GM18951 (cell line): ENCODE measurements at regions not wholly inside any gene's neighbourhood (a gene's known extent, or its start where the extent isn't known, plus 50 kb on each side); places are given as distances from the start of the nearest gene placed in this dataset.

Experiments
- POLR2A ChIP-seq: IDR thresholded peaks from 4 replicates; pipeline ENCODE4 v1.6.1; 2011; ENCODE audit warnings: mild to moderate bottlenecking; ENCODE audit not compliant: insufficient read length, insufficient read depth; ENCODE audit errors: extremely low read depth
- in situ Hi-C: fragments of 300-500 bp; cut with MboI; formaldehyde crosslinking; loops from one replicate; pipeline ENCODE4 v1.12.0; 2022; ENCODE audit warnings: low sequenced_read_pairs, mixed read lengths, inconsistent platforms; ENCODE audit not compliant: unreplicated experiment

GRCh38 chr10:64277536-64277935, 756.3 kb downstream of the REEP3 start:
- no peak for TF ChIP-seq POLR2A
- in situ Hi-C loops, result no loop called here

GRCh38 chr10:64283621-64284020, 762.4 kb downstream of the REEP3 start:
- in situ Hi-C loops, result no loop called here

GRCh38 chr10:64286533-64286932, 765.3 kb downstream of the REEP3 start:
- no peak for TF ChIP-seq POLR2A
- in situ Hi-C loops, result no loop called here

More at GRCh38 chr10:64283621-64284020, 762.4 kb downstream of the REEP3 start:
- TF ChIP-seq POLR2A, result no peak

- in situ Hi-C loops, result no loop called here
Observed at GRCh38 chr10:64288404-64288803, 767.2 kb downstream of the REEP3 start.

GRCh38 chr10:64303566-64303965, 782.4 kb downstream of the REEP3 start:
- in situ Hi-C loops, result no loop called here
- TF ChIP-seq POLR2A, result no peak

More at GRCh38 chr10:64288404-64288803, 767.2 kb downstream of the REEP3 start:
- TF ChIP-seq POLR2A, result no peak

- in situ Hi-C loops, result no loop called here
- no peak for TF ChIP-seq POLR2A
Observed at GRCh38 chr10:64306729-64307327, 785.6 kb downstream of the REEP3 start.

GRCh38 chr10:64312876-64313275, 791.7 kb downstream of the REEP3 start:
- TF ChIP-seq POLR2A, result no peak
- in situ Hi-C loops, result no loop called here

- in situ Hi-C loops, result no loop called here
- TF ChIP-seq POLR2A, result no peak
Observed at GRCh38 chr10:64313967-64314366, 792.8 kb downstream of the REEP3 start.

- in situ Hi-C loops, result no loop called here
- no peak for TF ChIP-seq POLR2A
Observed at GRCh38 chr10:64316416-64316815, 795.2 kb downstream of the REEP3 start.

- in situ Hi-C loops, result no loop called here
- no peak for TF ChIP-seq POLR2A
Observed at GRCh38 chr10:64316833-64317232, 795.6 kb downstream of the REEP3 start.

GRCh38 chr10:64320448-64320847, 799.2 kb downstream of the REEP3 start:
- in situ Hi-C loops, result no loop called here
- TF ChIP-seq POLR2A, result no peak

- in situ Hi-C loops, result no loop called here
- TF ChIP-seq POLR2A, result no peak
Observed at GRCh38 chr10:64329510-64329909, 808.3 kb downstream of the REEP3 start.

- in situ Hi-C loops, result no loop called here
Observed at GRCh38 chr10:64332551-64332950, 811.4 kb downstream of the REEP3 start.

GRCh38 chr10:64334084-64334483, 812.9 kb downstream of the REEP3 start:
- no peak for TF ChIP-seq POLR2A
- in situ Hi-C loops, result no loop called here

More at GRCh38 chr10:64332551-64332950, 811.4 kb downstream of the REEP3 start:
- no peak for TF ChIP-seq POLR2A

GRCh38 chr10:64344211-64344610, 823.0 kb downstream of the REEP3 start:
- in situ Hi-C loops, result no loop called here
- no peak for TF ChIP-seq POLR2A
